GM19351 (cell line): ENCODE measurements at regions not wholly inside any gene's neighbourhood (a gene's known extent, or its start where the extent isn't known, plus 50 kb on each side); places are given as distances from the start of the nearest gene placed in this dataset.
"Not testable (repeated sequence)": the region's sequence is repeated elsewhere in the genome, so short reads cannot be mapped to it uniquely, and the experiment has no call there.

Source experiments
- ATAC-seq: cut with Tn5 transposase; IDR thresholded peaks from one replicate; pipeline ENCODE4 v1.9.1; 2021; ENCODE audit warnings: mild to moderate bottlenecking, moderate library complexity; ENCODE audit not compliant: unreplicated experiment

- no peak for ATAC-seq
Observed at GRCh38 chr5:91315701-91316100, 67.4 kb downstream of the ARRDC3 start.

GRCh38 chr5:91313757-91314673, 69.1 kb downstream of the ARRDC3 start:
- ATAC-seq: peak; percentile 52

- ATAC-seq: no peak
Observed at GRCh38 chr5:91312698-91313097, 70.4 kb downstream of the ARRDC3 start.

GRCh38 chr5:91311697-91312501, 71.2 kb downstream of the ARRDC3 start:
- ATAC-seq: peak; percentile 86

- peak; percentile 9 for ATAC-seq
Observed at GRCh38 chr5:91311168-91311696, 71.9 kb downstream of the ARRDC3 start.

- ATAC-seq: not testable (repeated sequence)
Observed at GRCh38 chr5:91308157-91308556, 75.0 kb downstream of the ARRDC3 start.

GRCh38 chr5:91307048-91307447, 76.1 kb downstream of the ARRDC3 start:
- no peak for ATAC-seq

- ATAC-seq: no peak
Observed at GRCh38 chr5:91306497-91306896, 76.6 kb downstream of the ARRDC3 start.

GRCh38 chr5:91305640-91306039, 77.5 kb downstream of the ARRDC3 start:
- no peak for ATAC-seq

- not testable (repeated sequence) for ATAC-seq
Observed at GRCh38 chr5:91304015-91304414, 79.1 kb downstream of the ARRDC3 start.

- ATAC-seq: no peak
Observed at GRCh38 chr5:91302958-91303357, 80.2 kb downstream of the ARRDC3 start.

GRCh38 chr5:91302305-91302704, 80.8 kb downstream of the ARRDC3 start:
- ATAC-seq: no peak

- ATAC-seq: no peak
Observed at GRCh38 chr5:91301106-91301846, 81.8 kb downstream of the ARRDC3 start.

- no peak for ATAC-seq
Observed at GRCh38 chr5:91297994-91298393, 85.1 kb downstream of the ARRDC3 start.

GRCh38 chr5:91296674-91297143, 86.4 kb downstream of the ARRDC3 start:
- ATAC-seq: no peak

GRCh38 chr5:91296102-91296501, 87.0 kb downstream of the ARRDC3 start:
- ATAC-seq: not testable (repeated sequence)

- peak; percentile 95 for ATAC-seq
Observed at GRCh38 chr5:91293131-91293530, 90.0 kb downstream of the ARRDC3 start.

GRCh38 chr5:91291628-91292569, 91.2 kb downstream of the ARRDC3 start:
- ATAC-seq: no peak

GRCh38 chr5:91288118-91288916, 94.8 kb downstream of the ARRDC3 start:
- ATAC-seq: no peak
